COLO668 (cell line): ENCODE measurements at regions not wholly inside any gene's neighbourhood (a gene's known extent, or its start where the extent isn't known, plus 50 kb on each side); places are given as distances from the start of the nearest gene placed in this dataset.
"Not testable (repeated sequence)": the region's sequence is repeated elsewhere in the genome, so short reads cannot be mapped to it uniquely, and the experiment has no call there.

ENCODE experiments used
- DNase-seq: peaks from one replicate; lab custom pipeline; 2025; ENCODE audit not compliant: unreplicated experiment; lab: John Stamatoyannopoulos, UW

DNA sequence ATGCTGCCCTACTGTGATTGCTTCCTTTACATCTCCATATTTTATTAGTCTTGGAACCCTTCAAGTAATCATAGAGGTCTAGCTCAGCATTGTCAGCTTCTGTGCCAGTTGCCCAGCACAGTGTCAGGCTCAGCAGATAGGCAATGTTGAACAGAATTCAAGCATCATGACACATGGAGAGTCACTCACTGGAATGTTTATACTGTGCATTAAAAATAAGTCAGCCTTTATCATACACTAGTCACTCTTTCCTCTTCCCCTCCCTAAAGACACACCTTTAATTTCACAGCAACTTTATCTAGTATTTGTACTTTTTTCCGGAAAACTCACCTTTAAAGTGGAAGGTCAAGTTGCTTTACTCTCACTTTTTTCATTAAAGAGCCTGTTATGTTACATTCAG lies 253.8 kb upstream of the CDH11 start:
- no peak for DNase-seq

DNA sequence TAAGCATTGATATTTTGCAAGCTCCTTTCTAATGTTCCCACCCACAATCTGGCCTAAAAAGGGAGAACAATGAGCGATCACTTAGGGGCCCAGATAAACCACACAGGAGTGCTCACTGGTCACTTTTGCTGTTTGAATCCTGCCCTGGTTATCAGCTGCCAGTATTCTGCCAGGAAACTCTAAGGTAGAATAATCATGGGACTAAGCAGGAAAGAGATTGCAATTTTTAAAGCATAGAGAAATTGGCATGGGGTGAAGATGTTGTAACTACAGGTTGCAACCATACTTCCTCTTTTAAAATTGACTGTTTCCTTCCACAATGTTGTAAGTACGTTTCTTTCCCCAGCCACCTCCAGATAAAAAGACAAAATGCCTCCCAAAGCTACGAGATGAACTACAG lies 251.2 kb upstream of the CDH11 start:
- DNase-seq, result no peak

DNA sequence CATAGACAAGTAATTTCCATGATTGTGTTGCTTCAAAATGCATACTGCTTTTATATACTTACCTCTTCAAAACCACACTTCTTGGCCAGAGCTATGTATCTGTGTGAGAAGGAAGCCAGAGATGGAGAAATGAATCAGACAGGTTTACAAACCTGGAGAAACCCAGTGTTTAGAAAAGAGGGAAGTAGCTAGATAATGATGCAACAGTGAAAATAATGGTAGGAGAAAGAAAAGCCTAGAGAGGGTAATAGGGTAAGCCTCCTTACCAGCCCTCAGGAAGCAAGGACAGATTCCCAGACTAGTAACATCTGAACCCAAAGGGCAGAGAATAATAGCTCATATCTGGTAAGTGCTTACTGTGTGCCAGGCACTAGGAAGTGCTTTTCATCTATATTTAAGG lies 250.3 kb upstream of the CDH11 start:
- no peak for DNase-seq

DNA sequence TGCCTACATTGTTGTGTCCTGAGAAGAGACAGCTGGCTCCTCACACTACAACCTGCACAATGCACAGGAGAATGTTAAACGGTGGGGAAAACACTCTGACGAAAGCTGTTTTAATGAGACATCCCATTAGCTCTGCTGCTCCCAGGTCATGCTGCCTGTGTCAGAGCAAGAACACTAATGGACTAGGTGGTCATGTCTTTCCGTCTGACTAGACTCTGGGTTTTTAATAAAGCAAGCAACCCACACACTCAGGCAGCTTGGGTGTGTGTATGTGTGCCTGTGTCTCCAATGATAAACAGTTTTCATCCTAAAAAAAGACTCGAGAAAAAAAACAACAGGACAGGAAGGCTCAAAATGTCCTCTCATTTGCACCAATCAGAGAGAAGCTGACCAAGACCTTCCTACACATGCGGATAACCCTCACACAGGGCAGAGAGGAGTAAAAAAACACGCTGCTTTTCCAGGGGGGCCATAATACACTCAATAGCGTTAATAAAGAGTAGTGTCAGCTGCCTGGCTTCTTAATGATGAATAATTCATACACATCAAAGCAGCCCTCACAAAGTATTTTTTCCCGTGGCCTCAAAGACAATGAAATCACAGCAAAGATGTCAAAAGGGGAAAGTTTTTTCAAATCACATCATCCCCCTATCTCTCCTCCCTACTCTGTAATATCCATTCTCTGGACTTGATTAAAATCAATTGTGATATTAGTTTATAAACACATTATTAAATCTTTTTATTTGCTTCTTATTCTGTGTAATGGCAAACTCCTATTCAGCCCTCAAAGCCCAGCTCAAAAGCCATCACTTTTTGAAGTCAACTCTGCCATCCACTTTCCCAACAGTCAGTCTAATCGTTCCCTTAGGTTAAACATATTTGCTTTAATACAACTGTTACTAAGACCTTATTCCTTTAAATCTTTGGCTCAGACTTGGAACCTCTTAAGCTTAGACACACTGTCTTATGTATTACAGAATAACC lies 244.2 kb upstream of the CDH11 start:
- DNase-seq, result no peak

DNA sequence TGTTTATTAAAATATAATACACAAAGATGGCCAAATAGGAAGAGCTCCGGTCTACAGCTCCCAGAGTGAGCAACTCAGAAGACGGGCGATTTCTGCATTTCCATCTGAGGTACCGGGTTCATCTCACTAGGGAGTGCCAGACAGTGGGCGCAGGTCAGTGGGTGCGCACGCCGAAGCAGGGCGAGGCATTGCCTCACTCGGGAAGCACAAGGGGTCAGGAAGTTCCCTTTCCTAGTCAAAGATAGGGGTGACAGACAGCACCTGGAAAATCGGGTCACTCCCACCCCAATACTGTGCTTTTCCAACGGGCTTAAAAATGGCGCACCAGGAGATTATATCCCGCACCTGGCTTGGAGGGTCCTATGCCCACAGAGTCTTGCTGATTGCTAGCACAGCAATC lies 234.9 kb upstream of the CDH11 start:
- DNase-seq, result not testable (repeated sequence)

DNA sequence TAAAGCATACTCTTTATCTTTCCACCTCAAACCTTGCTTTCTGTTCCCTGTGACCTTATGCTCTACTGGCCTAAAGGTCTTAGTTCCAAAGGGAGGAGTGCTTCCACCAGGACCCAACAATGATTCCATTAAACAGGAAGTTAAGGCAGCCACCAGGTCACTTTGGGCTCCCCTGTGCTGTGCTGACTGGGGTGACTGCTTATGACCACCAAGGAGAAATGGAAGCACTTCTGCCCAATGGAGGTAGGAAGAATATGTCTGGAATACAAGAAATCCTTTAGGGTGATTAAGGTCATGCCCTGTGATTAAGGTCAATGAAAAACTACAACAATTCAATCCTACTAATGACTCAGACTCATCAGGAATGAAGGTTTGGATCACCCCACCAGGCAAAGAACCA lies 233.8 kb upstream of the CDH11 start:
- no peak for DNase-seq

DNA sequence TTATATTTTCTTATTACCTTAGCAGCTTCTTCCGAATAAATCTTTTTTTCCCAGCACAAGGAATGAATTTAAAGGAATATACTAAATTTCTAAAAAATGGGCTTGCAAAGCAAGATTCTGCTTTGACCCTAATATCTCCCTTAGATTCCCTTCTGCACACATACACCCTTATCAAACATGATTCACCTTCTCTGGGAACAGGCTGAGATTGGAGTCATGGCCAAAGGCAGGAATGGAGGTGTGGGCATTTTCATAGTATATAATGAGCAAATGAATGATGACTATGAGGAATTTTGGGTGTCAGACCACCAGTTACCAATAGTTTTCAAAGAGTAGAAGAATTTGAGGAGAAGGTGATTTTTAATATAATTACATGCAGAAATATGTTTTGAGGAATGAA lies 231.3 kb upstream of the CDH11 start:
- no peak for DNase-seq

DNA sequence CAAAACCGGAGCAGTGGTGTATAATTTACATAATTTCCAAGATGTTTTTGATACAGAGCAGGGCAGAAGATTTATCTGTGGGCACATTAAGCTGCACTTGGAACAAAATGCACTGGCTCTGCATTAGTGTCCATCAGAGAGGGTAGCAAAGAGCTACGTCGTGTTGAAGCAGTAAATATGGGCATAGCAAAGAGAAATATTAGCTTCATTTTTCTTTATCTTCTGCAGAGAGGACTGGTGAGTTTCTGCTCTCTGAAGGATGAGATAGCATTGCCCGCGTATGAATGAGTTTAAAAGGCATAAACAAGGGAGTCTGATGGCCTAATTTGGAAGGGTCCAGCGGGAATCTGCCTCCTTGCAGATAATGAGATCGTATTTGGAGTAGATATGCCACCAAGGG lies 227.8 kb upstream of the CDH11 start:
- DNase-seq, result no peak

DNA sequence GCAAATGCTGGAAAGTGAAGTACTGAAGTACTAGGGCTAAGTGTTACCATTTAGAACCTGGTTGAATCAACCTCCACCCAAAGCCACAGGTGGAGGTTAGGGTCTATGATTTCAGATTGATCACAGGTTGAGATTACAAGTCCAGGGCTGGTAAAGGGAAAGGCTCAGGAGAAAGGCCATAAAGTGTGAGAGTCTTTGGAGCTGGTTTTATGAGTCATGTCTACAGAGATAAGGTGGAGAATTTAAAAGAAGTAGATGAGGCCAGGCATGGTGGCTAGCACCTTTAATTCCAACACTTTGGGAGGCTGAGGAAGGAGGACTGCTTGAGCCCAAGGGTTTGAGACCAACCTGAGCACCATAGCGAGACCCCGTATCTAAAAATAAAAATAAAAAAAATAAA lies 221.7 kb upstream of the CDH11 start:
- DNase-seq, result no peak

DNA sequence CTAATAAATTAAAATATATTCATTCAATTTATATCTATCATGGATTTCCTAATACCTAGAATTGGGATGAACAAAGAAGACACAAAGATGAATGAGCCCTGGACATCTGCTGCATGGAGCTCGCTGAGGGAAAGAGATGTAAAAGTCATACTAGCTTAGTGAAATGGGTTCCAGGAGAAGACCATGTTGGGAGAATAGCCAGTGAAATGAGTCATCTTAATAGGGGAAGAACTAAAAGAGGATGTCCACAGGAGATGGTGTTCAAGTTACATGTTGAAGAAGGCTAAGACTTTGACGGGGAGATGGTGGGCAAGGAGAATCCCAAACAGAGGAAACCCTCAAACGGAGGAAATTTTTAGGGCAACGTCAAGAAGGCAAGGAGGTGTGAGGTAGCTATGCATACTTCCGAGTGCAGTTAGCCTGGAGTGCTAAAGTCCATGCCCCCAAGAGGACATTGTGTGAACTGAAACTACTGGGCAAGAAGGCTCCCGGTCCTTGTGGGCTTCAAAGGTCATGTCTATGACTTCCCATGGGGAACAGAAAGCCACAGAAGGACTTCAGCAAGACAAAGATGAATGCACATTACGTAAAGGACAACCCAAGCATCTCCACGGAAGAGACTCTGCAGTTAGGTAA lies 220.5 kb upstream of the CDH11 start:
- DNase-seq, result no peak

DNA sequence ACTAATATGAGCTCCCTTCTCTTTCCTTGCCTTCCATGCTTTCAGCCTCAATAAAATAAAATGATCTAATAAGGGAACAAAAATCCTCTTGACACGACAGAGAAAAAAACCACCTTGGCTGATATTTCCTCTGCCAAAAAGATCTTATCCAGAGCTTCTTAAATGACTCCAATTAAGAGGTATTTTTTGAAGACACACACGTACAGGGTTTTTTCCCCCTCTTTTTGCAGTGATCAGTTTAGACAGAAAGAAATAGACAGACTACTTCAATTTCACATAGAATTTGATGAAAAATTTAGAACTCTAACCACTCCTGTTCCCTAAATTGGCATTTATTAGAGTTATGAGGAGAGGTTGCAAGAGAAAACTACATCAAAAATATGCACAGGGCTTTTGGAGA lies 217.2 kb upstream of the CDH11 start:
- no peak for DNase-seq

DNA sequence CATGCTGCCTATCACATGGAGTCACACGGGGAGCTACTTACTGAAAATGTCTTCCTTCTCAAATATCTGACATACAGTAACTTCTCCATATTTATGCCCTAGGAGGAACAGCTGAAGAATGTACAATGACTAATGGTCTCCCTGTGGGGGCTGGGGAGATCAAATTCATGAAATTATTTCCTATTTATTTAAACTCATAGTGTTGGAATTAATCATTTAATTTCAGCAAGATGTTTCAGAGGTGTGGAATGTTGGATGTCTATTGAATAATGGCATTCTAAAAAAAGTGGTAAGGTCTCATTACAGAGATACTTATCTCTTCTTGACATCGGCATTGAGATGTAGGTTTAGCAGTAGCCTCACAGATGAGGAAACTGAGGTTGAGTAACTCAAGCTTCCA lies 214.3 kb upstream of the CDH11 start:
- DNase-seq, result no peak

DNA sequence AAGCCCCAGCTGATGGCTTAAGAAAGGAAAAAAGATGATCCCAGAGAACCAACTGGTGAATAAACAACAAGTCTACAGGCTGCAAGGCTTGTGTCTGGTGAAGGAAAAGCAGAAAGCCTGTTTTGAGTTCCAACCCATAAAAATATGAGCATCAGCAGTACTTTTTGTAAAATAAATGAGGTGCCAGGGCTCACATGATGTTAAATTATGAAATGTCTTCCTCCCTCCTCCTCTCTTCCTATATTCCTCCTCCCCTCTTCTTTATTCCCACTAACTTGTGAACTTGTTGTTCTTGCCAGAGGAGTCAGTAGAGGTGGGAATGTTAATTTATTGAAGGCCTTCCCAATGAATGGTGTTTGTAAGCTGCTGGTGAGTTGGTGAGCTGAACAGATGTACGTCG lies 212.2 kb upstream of the CDH11 start:
- no peak for DNase-seq

DNA sequence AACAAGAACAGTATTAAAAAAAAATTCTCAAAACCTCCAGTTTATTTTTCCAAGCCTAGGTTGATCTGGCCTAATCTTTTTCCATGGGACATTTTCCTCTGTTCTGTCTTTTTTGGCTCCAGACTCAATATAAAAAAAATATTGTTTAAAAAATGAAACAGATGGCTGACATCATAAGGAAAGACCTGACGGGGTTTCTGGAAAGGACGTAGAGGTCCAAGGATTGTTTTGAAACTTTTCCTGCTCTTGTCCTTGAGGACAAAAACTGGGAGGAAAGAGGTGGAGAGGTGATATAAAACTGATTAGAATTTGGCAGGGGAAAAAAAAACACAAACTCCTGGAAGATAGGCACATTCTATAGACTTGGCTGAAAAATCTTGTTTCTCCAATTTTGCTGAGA lies 211.4 kb upstream of the CDH11 start:
- DNase-seq, result no peak

DNA sequence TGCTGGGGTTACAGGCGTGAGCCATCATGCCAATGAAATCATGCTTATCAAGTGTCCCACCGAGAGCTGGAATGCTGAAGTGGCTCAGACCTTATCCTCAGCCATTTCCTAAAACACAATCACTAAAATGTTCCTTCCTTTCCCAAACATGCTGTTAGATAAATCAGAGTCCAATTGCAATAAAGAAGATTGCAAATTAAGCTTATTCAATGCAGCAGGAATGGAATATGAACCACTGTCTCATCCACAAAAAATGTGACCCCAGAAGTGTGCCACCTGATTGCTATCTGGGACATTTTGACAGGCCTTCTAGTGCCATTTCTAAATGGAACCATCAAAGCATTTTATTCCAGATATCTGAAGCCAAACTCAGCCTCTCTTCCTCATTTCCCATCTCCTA lies 205.5 kb upstream of the CDH11 start:
- DNase-seq, result no peak

DNA sequence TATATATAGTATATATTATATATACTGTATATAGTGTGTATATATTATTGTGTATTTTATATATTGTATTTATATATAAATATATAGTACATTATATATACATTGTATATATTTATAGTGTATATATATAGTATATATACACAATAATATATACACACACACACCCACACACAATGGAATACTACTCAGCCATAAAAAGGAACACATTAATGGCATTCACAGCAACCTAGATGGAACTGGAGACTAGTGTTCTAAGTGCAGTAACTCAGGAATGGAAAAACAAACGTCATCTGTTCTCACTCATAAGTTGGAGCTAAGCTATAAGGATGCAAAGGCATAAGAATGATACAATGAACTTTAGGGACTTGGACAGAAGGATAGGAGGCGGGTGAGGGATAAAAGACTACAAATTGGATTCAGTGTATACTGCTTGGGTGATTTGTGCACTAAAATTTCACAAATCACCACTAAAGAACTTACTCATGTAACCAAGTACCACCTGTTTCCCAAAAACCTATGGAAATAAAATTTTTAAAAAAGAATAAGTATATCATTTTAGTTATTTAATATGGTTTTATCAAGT lies 201.9 kb upstream of the CDH11 start:
- DNase-seq, result no peak

DNA sequence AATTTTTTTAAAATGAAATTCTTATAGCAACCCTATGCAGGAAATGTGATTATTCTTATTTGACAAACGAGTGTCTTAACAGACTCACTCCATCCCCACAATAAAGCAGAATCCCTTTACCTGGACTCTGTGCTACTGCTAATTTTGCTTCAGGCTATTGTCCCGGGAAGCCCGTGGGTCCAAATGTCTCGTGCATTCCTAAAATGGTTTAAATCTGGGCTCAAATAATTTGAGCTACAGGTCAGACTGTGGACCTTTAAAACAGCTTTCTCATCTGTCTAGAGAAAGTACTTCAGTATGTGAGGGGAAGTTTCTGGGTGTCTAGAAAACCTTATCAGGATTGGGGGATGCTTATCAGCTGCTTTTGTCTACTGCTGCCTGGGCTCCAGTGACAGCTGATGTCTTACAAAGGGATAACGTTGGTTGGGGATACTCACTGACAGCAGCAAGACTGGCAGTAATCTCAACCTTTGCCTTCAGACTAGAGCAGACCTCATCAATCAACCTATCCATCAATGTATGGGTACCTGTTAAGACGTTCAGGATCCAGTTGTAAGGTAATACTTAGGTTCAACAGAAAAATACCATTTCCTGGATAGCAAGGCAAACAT lies 197.9 kb upstream of the CDH11 start:
- no peak for DNase-seq

DNA sequence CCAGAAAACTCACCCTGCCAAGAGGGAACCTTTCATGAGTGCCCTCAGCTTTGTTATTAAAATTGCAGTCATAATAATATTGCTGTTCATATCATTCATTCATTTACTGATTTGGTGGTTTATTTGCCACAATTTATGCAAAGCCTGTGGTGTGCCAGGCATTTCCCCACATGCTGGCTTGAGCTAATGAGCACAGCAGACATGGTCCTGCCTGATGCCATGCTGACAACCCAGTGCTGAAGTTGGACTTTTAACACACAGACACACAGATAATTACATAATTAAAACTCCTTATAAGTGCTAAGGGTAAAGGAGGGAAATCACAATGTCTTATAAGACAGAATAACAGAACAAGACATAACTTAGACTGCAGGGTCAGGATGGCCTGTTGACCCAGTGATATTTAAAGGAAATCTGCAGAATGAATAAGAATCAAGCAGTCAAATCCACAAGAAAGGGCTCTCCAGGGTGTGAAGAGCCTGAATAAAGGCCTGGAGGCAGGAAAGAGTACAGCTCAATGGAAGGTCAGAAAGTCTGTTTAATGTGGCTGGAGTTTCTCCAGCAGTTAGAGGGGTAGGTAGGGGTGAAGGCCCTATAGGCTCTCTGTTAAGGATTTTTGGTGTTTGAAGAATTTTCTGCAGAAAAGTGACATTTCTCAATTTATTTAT lies 196.9 kb upstream of the CDH11 start:
- no peak for DNase-seq

DNA sequence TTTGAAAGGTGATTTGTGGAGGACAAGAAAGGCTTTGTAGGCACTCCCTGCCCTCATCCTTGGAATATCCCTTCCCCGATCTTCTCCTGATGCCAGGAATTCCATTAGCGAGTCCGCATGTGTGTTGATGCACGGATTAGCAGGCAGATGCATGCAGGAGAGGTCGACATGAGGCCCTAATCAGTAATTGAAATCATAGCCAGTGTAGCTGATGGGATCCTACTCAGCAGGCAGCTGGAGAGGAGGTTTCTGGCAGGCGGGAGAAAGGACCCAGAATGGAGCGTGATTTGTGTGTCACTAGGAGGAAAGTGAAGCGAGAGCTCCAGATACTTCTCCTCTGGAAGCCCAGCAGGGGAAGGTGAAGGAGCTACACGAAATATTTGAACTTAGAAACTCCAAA lies 196.3 kb upstream of the CDH11 start:
- DNase-seq, result no peak

DNA sequence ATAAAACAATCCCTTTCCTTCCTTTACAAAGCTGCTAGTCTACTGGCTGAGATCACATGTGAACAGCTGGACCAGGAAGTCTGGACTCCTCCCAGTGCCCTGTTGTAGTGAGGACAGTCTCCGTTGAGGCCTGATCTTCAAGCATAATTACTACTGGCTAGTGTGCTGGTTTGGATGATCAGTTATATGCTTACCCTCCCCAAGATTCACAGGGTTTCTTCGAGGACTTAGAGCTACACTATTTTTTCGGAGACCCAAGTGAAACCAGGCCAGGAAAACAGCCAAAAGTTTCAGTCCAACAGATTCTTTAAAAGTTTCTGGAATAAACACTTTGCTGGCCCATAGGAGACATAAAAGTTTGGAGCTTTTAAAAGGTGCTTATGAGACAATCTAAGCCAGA lies 194.9 kb upstream of the CDH11 start:
- DNase-seq, result no peak

DNA sequence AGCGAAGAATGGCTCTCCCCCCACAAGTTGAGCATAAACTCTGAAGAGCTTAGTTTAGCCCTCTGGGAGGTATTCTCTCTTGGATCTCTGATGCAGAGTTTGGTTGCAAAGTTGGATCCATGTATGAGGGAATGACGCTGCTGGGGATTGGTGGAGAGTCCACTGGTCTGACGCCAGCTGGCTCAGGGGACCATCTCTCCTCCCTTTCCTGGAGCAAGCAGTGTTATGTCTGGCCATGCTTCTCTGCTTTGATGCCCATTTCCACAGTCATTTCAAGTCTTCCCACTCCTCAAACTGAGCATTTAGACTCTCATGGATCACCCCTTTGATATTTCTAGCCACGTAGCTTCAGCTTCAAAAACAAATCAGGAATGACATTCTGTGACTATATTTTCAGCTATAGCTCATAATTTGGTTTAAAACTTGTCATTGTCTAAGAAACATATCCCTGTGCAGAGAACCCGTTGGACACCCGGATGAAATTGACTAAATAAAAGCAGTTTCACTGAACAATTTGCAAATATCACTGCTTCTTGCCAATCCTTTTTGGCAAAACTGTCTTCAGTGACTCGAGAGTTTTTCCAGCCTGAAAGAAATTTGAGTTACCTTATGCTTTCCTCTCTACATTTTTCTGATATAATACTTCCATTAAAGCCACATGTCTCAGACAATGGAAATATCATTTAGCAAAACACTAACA lies 193.4 kb upstream of the CDH11 start:
- DNase-seq, result no peak
